ENCODE measurements at regions not wholly inside any gene's neighbourhood (a gene's known extent, or its start where the extent isn't known, plus 50 kb on each side); places are given as distances from the start of the nearest gene placed in this dataset.
A peak's percentile ranks its signal among the peaks of the same experiment; 100 is the strongest.

DNA sequence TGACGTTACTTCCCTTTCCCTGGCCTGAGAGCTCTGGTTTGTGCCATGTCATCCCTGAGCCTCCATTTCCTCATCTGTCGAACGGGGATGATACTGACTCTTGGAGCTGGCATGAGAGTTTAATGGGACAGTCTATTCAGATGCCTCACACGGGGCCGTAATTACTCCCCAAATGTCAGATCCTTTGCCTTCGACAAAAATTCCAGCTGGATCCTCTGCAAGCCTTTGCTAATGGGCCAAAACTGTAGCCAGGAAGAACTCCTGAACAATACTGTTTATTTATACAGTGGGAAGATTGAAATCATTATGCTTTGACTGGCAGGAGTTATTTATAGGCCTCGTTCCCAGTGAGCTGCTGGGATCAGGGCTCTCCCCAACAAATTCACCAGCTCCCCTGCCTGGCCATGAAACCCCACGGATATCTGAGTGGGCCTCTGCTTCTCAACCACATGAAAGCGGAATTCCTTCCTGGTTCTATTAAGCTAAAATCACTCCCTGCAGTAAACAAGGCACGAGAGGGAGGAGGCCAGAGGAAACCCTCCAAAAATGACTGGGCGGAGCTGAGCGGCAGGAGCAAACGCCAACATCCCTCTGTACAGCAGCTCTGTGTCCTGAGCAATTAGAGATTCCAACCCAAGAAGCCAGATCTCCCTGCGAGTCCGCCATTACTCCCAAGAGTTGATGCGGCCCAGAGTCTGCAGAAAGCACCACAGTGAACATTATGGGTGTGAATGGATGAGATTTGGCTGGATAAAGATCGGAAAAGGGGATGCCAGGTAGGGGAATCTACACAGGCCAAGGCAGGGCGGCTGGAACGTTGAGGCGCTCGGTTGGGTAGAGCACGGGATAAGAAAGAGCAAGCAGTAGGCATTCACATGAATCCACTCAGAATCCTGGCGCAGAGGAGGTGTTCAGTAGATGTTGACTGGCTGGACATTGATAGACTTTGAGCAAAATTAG, 326.1 kb downstream of the BCL11B start:
- ATAC-seq (replicated peaks) = no peak
- H3K9me3 Mint-ChIP-seq = no peaks in the 10 kb centered on the region
- H3K36me3 Mint-ChIP-seq (ENCODE audit: insufficient read depth) = no peaks in the 10 kb centered on the region

DNA sequence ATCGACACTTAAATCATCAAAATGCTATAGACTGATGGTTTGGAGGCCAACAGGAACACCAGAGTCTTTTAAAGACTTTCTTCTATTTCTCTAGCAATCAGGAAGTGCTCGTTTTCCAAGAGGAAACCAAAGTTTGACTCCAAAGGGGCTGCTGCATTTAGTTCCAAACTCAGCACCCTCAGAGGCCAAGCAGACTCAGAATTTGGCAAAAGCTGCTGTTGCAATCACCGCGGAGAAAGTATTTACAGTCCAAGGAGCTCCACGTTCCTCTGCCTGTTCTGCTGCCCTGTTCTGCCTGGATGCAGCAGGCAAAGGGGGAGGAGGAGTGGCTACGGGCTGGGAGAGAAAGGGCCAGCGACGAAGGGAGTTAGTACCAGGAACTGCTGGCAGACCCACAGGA, 325.1 kb downstream of the BCL11B start:
- ATAC-seq (replicated peaks) (no peak), DNase-seq (no peak)
- H3K36me3 Mint-ChIP-seq (ENCODE audit: insufficient read depth) = no peaks in the 10 kb centered on the region
- no peak overlapping the region for H3K4me3 Mint-ChIP-seq
- no peak overlapping the region for H3K27ac Mint-ChIP-seq
- H3K27me3 Mint-ChIP-seq = peaks cover 6 to 8% of the 10 kb centered on the region in 2 donors
- no peaks in the 10 kb centered on the region for H3K9me3 Mint-ChIP-seq
- H3K4me1 Mint-ChIP-seq (ENCODE audit: low read depth in 2 of 2) = peaks cover 0 to 5% of the 10 kb centered on the region in 2 donors

More for the DNA sequence above, 326.1 kb downstream of the BCL11B start:
- Mint-ChIP-seq H3K27ac (no peak overlapping the region), H3K4me3 (no peak overlapping the region), H3K27me3 (peaks cover 6 to 8% of the 10 kb centered on the region in 2 donors), H3K4me1 (ENCODE audit: low read depth in 2 of 2) (peaks cover 0 to 2% of the 10 kb centered on the region in 2 donors)
- DNase-seq = no peak

DNA sequence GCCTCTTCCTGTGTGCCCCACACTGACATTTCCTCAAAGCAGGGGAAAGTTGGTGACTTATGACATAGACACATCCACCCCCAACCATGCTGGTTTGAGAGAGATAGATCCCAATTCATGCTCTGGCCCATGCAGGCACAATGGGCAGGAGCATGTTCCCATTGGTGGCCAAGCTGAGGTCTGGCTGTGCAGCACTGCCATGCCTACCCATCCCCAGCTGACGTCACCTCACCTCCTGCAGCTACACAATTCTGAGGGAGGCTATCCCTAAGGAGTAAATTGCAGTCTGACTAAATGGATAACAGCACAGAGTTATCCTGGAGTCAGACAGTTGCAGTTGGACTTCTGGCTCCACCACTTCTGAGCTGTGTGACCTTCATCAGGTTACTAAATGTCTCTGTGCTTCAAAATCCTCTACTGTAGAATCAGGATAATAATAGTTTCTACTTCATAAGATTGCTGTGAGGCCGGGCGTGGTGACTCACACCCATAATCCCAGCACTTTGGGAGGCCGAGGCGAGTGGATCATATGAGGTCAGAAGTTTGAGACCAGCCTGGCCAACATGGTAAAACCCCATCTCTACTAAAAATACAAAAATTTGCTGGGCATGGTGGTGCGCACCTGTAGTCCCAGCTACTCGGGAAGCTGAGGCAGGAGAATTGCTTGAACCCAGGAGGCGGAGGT, 323.9 kb downstream of the BCL11B start:
- Mint-ChIP-seq H3K4me3 (no peak overlapping the region), H3K9me3 (no peaks in the 10 kb centered on the region), H3K36me3 (ENCODE audit: insufficient read depth) (no peaks in the 10 kb centered on the region), H3K4me1 (ENCODE audit: low read depth in 2 of 2) (peaks cover 0 to 5% of the 10 kb centered on the region in 2 donors), H3K27me3 (peaks cover 6 to 8% of the 10 kb centered on the region in 2 donors), H3K27ac (no peak overlapping the region)
- ATAC-seq (replicated peaks) (no peak), DNase-seq (no peak)

DNA sequence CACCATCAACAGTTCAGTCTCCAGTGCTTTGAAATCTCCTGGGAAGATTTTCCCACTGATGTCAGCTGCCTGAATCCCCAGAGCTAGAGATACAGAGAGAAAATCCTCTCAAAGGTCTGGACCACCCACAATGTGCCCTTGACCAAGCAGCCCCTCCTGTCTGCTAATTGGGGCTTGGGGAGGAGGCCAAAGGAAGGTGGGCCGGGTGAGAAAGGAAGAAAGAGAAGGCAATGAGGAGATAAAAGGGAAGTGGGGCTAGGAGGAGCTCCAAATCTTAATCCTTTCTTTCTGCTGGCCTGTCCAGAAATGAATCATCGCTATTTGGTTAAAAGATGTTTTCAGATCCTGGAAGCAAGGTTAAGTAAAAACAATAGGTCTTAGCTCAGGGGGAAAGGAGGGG, 322.9 kb downstream of the BCL11B start:
- Mint-ChIP-seq H3K36me3 (ENCODE audit: insufficient read depth) (no peaks in the 10 kb centered on the region), H3K4me3 (no peak overlapping the region), H3K9me3 (no peaks in the 10 kb centered on the region), H3K4me1 (ENCODE audit: low read depth in 2 of 2) (peaks cover 0 to 5% of the 10 kb centered on the region in 2 donors), H3K27ac (no peak overlapping the region), H3K27me3 (peaks cover 6 to 8% of the 10 kb centered on the region in 2 donors)
- ATAC-seq (replicated peaks) = no peak
- no peak for DNase-seq

DNA sequence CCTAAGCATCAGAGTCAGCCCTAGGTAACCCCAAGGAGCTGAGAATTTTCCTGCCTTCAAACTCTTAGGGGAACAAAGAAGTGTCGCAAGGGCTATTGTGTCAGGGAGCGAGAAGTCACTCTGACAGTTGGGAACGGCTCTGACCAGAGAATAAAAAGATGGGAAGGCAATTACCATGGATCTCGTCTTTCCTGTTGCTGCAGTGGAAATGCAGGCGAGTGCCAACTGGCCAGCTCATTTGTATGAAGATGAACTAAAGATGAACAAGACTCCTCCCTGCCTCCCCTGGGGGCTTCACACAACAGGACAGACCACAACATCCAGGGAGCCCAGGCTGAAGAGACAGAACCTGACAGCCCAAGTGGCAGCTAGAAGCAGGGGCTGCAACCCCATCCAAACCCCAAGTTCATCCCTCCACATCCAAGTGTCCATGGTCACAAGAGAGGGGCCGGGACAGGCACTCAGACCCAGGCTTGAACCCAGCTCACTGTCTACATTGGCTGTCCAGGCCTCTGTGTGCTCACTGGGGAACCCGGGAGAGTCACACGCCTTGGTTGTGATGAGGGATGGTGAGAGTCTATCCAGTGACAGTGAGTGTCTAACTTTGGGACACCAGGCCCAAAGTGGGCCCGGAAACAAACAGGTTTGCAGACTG, 322.4 kb downstream of the BCL11B start:
- H3K36me3 Mint-ChIP-seq (ENCODE audit: insufficient read depth) = no peaks in the 10 kb centered on the region
- no peaks in the 10 kb centered on the region for H3K9me3 Mint-ChIP-seq
- H3K27ac Mint-ChIP-seq = no peak overlapping the region
- peaks cover 0 to 5% of the 10 kb centered on the region in 2 donors for H3K4me1 Mint-ChIP-seq (ENCODE audit: low read depth in 2 of 2)
- peaks cover 6 to 8% of the 10 kb centered on the region in 2 donors for H3K27me3 Mint-ChIP-seq
- ATAC-seq (replicated peaks) (no peak), DNase-seq (no peak)
- H3K4me3 Mint-ChIP-seq = no peak overlapping the region

DNA sequence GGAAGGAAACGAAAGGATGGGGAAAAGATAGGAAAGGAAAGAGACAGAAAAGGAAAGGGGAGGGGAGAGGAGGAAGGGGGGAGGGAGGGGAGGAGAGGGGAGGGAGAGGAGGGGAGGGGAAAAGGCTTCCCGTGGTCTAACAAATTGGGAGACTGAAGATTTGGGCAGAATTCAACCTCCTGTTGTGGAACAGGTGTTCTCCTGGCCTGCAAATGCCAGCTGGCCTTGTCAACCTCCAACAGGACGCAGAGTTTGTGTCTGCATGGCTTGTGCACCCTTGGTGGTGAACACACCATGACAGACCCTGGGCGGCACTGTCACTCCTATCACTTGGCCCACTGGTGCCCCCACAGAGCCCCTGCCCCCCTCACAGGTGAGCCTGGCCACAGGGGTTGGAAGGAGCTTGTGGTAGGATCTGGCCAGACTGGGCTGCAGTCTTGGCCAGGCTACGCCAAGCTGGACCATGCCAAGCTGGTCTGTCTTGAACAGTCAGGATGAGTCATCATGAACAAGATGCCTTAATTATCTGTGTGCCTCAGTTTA, 321.6 kb downstream of the BCL11B start:
- H3K4me3 Mint-ChIP-seq = no peak overlapping the region
- no peak for DNase-seq
- no peak for ATAC-seq (replicated peaks)
- peaks cover 2 to 6% of the 10 kb centered on the region in 2 donors for H3K4me1 Mint-ChIP-seq (ENCODE audit: low read depth in 2 of 2)
- no peaks in the 10 kb centered on the region for H3K9me3 Mint-ChIP-seq
- peaks cover 1 to 6% of the 10 kb centered on the region in 2 donors for H3K27me3 Mint-ChIP-seq
- no peaks in the 10 kb centered on the region for H3K36me3 Mint-ChIP-seq (ENCODE audit: insufficient read depth)
- no peak overlapping the region for H3K27ac Mint-ChIP-seq

DNA sequence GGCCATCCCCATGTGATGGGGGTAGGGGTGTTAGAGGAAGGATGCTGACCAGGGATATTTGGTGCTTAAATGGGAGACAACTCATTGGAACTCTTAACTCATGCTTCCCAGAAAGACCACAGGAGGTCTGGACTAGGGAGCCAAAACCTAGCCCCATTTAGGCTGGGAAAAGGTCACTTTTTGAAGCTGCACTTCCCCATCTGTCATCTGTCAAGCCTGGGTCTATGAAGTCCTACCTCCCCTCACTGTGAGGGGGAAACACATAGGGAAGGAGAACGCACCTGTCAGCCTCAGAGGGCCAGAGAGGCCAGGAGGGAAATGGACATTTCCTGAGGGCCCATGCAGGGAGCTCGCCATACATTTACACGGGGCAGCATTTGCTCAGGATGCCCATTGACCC, 321.0 kb downstream of the BCL11B start:
- DNase-seq = no peak
- Mint-ChIP-seq H3K4me1 (ENCODE audit: low read depth in 2 of 2) (peaks cover 3 to 8% of the 10 kb centered on the region in 2 donors), H3K4me3 (no peak overlapping the region), H3K27ac (no peak overlapping the region), H3K36me3 (ENCODE audit: insufficient read depth) (no peaks in the 10 kb centered on the region), H3K9me3 (no peaks in the 10 kb centered on the region), H3K27me3 (peaks cover 0 to 6% of the 10 kb centered on the region in 2 donors)
- no peak for ATAC-seq (replicated peaks)

DNA sequence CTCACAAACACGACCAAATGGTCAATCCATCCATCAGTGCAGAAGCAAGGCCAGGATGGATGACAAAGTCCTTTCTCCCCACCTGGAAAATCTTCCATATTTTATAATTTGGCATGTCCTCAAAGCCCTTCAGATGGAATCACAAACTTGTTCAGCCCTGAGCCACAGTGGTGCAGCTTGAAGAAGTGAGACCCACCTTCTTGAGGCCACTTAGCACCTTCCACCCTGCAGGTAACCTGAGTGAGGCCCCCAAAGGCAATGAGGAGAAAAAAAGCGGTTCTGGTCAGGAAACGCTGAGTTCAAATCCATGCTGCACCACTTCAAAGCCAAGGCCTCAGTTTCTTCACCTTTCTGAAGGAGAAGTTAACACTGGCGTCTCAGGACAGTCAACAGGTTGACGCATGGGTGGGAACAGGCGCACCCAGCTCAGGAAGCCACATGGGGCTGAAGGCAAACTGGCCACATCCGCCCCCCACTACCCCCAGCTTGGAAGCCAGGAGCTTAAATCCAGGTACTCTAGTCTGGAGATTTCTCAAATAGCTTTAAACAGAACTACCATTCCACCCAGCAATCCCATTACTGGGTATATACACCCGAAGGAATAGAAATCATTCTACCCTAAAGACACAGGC, 320.4 kb downstream of the BCL11B start:
- peak overlapping the region in 1 of 2 donors; percentile 58 for H3K27ac Mint-ChIP-seq
- no peaks in the 10 kb centered on the region for H3K9me3 Mint-ChIP-seq
- H3K4me1 Mint-ChIP-seq (ENCODE audit: low read depth in 2 of 2) = peaks cover 3 to 10% of the 10 kb centered on the region in 2 donors

DNA sequence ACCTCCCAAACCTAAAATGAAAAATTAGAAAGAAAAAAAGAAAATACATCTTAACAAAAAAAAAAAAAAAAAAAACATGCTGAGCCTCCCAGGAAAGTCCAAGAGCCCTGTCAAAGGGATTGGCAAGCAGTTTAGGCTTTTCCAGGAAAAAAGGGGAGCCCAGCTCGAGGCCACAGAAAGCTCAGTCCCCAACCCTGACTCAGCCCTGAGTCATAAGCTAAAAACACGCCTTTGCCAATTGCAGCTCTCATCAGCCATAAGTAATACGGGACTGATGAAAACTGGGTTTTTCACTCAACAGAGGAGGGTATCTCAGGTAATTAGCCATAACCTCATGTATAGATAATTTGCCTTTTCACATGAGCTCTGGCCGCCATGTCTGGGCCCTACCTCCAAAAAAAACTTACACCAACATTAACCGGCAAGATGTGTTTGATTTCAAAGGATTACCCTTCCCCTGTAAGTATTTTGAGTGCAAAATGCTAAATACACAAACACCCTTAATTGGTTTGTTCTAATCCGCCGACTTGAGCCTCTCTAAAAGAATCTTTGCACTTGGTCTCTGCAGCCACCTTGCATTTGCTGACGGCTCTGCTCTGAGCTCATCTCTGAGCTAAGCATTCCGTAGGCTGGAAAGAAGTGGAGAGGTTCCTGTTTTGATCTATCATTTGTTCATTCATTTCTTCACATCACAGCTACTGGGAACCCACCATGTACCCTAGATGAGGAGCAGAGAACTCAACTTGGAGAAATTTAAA, 319.2 kb downstream of the BCL11B start:
- DNase-seq = no peak
- Mint-ChIP-seq H3K27me3 (peaks cover 0 to 6% of the 10 kb centered on the region in 2 donors), H3K4me3 (no peak overlapping the region), H3K27ac (no peak overlapping the region), H3K36me3 (ENCODE audit: insufficient read depth) (no peaks in the 10 kb centered on the region), H3K4me1 (ENCODE audit: low read depth in 2 of 2) (peaks cover 3 to 10% of the 10 kb centered on the region in 2 donors), H3K9me3 (no peaks in the 10 kb centered on the region)
- no peak for ATAC-seq (replicated peaks)

More for the DNA sequence above, 320.4 kb downstream of the BCL11B start:
- Mint-ChIP-seq H3K27me3 (peaks cover 0 to 6% of the 10 kb centered on the region in 2 donors), H3K4me3 (no peak overlapping the region), H3K36me3 (ENCODE audit: insufficient read depth) (no peaks in the 10 kb centered on the region)
- ATAC-seq (replicated peaks) (no peak), DNase-seq (no peak)

DNA sequence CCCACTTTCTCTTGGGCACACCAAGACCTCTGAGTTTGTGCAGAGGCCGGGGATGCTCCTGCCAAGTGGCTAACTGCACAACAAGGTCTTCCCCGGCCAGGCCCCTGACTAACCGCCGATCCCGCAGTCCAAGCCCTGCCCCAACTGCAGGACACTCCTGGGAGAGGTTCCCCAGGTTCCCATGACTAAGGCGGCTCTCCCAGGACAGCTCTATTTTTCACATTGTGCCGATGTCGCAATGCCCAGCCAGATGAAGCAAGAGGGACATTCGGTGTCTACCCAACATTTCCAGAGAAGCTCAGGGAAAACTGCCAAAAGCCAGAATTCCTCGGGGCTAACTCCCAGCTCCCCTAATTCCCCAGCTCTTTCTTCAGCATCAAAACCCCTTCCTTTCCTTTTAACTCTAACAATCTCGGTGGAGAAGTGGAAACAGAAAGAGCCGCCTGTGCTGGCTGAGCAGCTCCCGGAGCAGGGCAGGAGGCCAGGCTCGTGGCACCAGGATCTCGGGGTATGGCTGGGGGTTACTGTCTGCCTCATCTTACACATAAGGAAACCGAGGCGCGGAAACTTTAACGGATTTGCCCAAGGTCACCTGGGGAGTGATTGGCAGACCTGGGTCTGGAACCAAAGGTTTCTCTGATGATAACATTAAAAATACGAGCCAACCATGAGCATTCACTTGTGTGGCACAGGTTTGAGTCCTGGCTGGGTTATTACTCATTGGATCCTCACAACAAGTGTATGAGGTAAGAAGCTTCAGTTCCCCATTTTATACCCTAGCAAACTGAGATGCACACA, 318.2 kb downstream of the BCL11B start:
- Mint-ChIP-seq H3K4me1 (ENCODE audit: low read depth in 2 of 2) (peaks cover 3 to 10% of the 10 kb centered on the region in 2 donors), H3K27ac (no peak overlapping the region), H3K9me3 (no peaks in the 10 kb centered on the region), H3K36me3 (ENCODE audit: insufficient read depth) (no peaks in the 10 kb centered on the region), H3K27me3 (peaks cover 0 to 6% of the 10 kb centered on the region in 2 donors), H3K4me3 (no peak overlapping the region)
- DNase-seq (no peak), ATAC-seq (replicated peaks) (no peak)

DNA sequence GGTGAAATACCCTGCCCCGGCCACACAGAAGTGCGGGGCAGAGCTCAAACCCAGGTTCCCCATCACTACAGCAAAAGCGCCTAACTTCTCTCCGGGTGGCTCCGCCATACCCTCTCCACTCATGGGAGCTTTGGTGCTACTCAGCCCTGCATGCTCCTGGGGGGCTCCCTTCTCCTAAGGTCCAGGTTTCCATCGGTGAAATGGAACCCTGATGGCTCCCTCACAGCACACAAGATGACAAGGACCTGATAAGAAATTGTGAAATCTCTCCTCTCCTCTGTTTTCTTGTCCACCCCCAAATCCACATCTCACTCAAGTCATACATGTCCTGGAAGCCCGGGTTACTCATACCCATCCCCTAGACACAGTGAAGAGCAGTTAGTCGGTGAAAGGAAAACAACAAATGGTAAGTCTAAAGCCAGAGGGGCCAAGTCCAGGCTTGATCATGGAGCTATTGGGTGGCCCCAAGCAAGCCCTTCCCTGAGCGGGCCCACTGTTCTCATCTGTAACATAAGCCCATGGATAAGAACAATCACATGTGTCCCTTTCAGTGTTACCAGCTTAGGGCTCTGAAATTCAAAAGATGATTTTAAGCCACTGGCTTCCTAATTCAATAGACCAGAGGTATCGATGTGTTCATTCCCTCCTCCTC, 317.5 kb downstream of the BCL11B start:
- Mint-ChIP-seq H3K9me3 (no peaks in the 10 kb centered on the region), H3K27me3 (peaks cover 0 to 6% of the 10 kb centered on the region in 2 donors)

More for the DNA sequence above, 317.5 kb downstream of the BCL11B start:
- no peaks in the 10 kb centered on the region for H3K36me3 Mint-ChIP-seq (ENCODE audit: insufficient read depth)
- H3K27ac Mint-ChIP-seq = no peak overlapping the region
- H3K4me1 Mint-ChIP-seq (ENCODE audit: low read depth in 2 of 2) = peaks cover 3 to 8% of the 10 kb centered on the region in 2 donors
- DNase-seq = no peak
- no peak for ATAC-seq (replicated peaks)
- no peak overlapping the region for H3K4me3 Mint-ChIP-seq
